ENCODE measurements at regions not wholly inside any gene's neighbourhood (a gene's known extent, or its start where the extent isn't known, plus 50 kb on each side); places are given as distances from the start of the nearest gene placed in this dataset.

DNA sequence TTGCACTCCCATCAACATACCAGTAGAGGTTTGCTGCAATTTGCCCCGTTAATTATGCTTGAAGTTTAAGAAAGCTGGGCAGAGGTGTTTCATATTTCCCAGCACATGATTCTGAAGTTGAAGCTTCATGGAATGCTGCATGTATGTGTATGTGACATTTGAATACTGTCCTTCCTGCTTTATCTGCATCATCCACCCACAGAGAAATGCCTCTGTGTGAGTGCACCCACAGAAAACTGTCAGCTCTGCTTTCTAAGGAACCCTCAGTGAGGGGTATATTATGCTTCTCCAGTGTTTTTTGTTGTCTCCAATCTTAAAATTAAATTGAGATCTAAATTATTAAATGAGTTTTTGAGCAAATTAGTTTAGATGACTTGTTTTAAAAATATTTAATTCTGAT, 358.1 kb upstream of the PIK3R1 start:
- ChIA-PET CTCF (interaction anchor here (1.0 kb wide), 1 partner anchor 15 kb away, joined by 3 read pairs; no protein-coding TSS in a partner anchor), POLR2A (no interaction called here)
- TF ChIP-seq, protein P1, sequence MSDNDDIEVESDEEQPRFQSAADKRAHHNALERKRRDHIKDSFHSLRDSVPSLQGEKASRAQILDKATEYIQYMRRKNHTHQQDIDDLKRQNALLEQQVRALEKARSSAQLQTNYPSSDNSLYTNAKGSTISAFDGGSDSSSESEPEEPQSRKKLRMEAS (IDR thresholded peaks at IDR 0.05; ENCODE audit: insufficient read depth, insufficient read length): no peak
- TF ChIP-seq EZH2 (IDR thresholded peaks at IDR 0.05; ENCODE audit: borderline replicate concordance, low read depth, low read length, severe bottlenecking) (no peak), JUN (IDR thresholded peaks at IDR 0.05; ENCODE audit: borderline replicate concordance, insufficient read depth, insufficient read length, low read depth) (no peak), POLR2A (IDR thresholded peaks at IDR 0.05; ENCODE audit: low read depth, low read length) (no peak), POLR2AphosphoS5 (IDR thresholded peaks at IDR 0.05; ENCODE audit: insufficient read depth, low read depth, low read length) (no peak), FOS (IDR thresholded peaks at IDR 0.05; ENCODE audit: borderline replicate concordance, insufficient read depth, low read length) (no peak), MYC (IDR thresholded peaks at IDR 0.05; ENCODE audit: low read depth, low read length) (no peak), GATA2 (IDR thresholded peaks at IDR 0.05; ENCODE audit: insufficient read depth, insufficient read length, low read depth, low read length) (no peak)
- TF ChIP-seq, protein P2, sequence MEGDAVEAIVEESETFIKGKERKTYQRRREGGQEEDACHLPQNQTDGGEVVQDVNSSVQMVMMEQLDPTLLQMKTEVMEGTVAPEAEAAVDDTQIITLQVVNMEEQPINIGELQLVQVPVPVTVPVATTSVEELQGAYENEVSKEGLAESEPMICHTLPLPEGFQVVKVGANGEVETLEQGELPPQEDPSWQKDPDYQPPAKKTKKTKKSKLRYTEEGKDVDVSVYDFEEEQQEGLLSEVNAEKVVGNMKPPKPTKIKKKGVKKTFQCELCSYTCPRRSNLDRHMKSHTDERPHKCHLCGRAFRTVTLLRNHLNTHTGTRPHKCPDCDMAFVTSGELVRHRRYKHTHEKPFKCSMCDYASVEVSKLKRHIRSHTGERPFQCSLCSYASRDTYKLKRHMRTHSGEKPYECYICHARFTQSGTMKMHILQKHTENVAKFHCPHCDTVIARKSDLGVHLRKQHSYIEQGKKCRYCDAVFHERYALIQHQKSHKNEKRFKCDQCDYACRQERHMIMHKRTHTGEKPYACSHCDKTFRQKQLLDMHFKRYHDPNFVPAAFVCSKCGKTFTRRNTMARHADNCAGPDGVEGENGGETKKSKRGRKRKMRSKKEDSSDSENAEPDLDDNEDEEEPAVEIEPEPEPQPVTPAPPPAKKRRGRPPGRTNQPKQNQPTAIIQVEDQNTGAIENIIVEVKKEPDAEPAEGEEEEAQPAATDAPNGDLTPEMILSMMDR (IDR thresholded peaks at IDR 0.05; ENCODE audit: extremely low read depth in 1 of 2, insufficient read depth in 1 of 2, low read depth in 1 of 2, low read length in 2 of 2): no peak
- H2AFZ ChIP-seq (ENCODE audit: low read depth, low read length): no peak overlapping the region
- H3K9me1 ChIP-seq (replicated peaks; ENCODE audit: control insufficient read depth, extremely low read depth, insufficient read depth, low read length): no peaks in the 10 kb centered on the region
- no peak overlapping the region for H3K4me3 ChIP-seq (replicated peaks in 1 of 3; ENCODE audit: insufficient read depth in 1 of 3, low read depth in 1 of 3, low read length in 3 of 3)
- DNase-seq (ENCODE audit: low read depth, low spot score) (no peak), FAIRE-seq (no peak)
- BruUV-seq (replicated peaks): no TSS peak
- no peak overlapping the region for H3K4me2 ChIP-seq (ENCODE audit: insufficient read depth, low read length)
- no peaks in the 10 kb centered on the region for H3K79me2 ChIP-seq (ENCODE audit: control insufficient read depth, insufficient read depth, low read length)
- intact Hi-C loops (cut with micrococcal nuclease) (no loop called here), dilution Hi-C loops (cut with MboI; ENCODE audit: extremely low pct_ligation_motif_present, low sequenced_read_pairs) (no loop called here)
- no peaks in the 10 kb centered on the region for H3K27me3 ChIP-seq (ENCODE audit: control insufficient read depth in 2 of 2, insufficient read depth in 2 of 2, low read length in 2 of 2)
- H3K36me3 ChIP-seq (ENCODE audit: control insufficient read depth in 2 of 2, extremely low read depth in 1 of 2, insufficient read depth in 2 of 2, low read length in 2 of 2): no peaks in the 10 kb centered on the region
- no peak overlapping the region for H3K27ac ChIP-seq (ENCODE audit: insufficient read depth, low read depth, low read length)
- H3K9ac ChIP-seq (replicated peaks; ENCODE audit: extremely low read depth, insufficient read depth, low read length): no peak overlapping the region
- H3K9me3 ChIP-seq (replicated peaks; ENCODE audit: control insufficient read depth, insufficient read depth, low read length): no peaks in the 10 kb centered on the region
- no peaks in the 10 kb centered on the region for H4K20me1 ChIP-seq (replicated peaks; ENCODE audit: control insufficient read depth, extremely low read depth, insufficient read depth, low read length)
- no peaks in the 10 kb centered on the region for H3K4me1 ChIP-seq (ENCODE audit: control insufficient read depth, extremely low read depth, insufficient read depth, low read length)

All from endothelial cell of umbilical vein (primary cell).